ENCODE measurements at regions not wholly inside any gene's neighbourhood (a gene's known extent, or its start where the extent isn't known, plus 50 kb on each side); places are given as distances from the start of the nearest gene placed in this dataset.

- DNase-seq (ENCODE audit: low spot score): peak; percentile 45
These were observed 206.0 kb upstream of the TNP1 start for GRCh38 chr2:217065695-217066405.

GRCh38 chr2:217065012-217065290 lies 205.1 kb upstream of the TNP1 start:
- DNase-seq (ENCODE audit: low spot score): no peak

DNA sequence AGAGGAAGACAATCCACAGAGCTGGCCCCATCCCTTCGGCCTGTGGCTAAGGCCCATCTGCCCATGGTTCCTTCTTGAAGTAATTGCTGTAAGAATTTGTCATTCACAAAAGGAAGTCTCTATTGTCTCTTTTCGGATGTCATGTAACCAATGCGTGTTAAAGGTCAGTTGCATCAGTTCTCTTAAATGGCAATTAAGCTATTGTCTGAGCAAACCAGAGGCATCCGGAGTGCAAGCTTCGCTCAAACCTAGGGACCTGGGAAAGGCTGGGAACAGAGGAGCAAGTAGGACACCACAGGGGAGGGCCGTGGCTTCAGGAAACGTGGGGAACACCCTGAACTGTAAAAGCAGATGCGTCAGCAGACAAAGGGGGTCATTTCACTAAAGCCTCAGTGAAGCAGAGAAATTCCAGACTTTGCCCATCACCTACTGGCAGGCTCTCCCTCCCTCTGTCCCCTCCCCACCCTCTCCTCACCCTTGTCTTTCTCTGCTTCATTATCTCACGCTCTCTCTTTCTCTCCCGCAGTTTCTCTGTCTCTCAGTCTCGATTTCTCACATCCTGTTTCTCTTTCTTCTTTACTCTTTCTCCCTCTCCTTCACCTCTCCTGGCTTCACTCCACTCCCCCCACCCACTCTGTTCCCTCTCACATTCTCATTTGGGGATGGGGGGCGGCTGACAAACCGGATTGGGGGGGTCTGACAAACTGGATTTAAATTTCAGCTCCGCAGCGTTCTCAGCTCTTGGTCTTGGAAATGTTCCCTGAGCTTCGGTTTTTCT lies 204.6 kb upstream of the TNP1 start:
- no peak for DNase-seq (ENCODE audit: low spot score)

GRCh38 chr2:217063238-217063755 lies 203.4 kb upstream of the TNP1 start:
- no peak for DNase-seq (ENCODE audit: low spot score)

- no peak for DNase-seq (ENCODE audit: low spot score)
These were observed 202.9 kb upstream of the TNP1 start for GRCh38 chr2:217062768-217063167.

DNA sequence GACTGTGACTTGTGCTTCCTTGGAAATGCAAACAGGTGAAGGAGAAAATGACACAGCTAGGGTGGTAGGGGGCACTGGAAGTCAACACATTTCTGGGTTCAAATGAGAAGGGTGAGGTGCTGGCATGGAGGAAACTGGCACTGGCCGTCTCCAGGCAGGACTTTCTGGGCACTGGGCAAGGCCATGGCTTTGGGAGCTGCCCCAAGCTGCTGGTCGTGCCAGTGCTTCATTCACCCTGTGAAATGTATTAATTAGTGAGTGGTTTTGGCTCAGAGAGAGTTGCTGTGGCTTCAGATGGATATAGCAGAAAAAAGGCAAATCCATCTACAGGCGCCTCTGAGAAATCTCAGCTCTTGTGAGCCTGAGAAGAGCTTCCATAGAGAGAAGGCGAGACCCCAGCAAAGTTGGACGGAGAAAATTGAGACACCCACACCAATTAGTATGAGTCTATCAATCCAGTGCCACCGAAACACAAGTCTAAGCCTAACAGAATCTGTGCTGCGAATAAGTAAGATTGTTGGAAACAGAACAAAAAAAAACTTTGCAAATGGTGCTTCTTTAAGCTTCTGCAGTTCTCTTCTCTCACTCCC lies 202.1 kb upstream of the TNP1 start:
- DNase-seq (ENCODE audit: low spot score): no peak

DNA sequence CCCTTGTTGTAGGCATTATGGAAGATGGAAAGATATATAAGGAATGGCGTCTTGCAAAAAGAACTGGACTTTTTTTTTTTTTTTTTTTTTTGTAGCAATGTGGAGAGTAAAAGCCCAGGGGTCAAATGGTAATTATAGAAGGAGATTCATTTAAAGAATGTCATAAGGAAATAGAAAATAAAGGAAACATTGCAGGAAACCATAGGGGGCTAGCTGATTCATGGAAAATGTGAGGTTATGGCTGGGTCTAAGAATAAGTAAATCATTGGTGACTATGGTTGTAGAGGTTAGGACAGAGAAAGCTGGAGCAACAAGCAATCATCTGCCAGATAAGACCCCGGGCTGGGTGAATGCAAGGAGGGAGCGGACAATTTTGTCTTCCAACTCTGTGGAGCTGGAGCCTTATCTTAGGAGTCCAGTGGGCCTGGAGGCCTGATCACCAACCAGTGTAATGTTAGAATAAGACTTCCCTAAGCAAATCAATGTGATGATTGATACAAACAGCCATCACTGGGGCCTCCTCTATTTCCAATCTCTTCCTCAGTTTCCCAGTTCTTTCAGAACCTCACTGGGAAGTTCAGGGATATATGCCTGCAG lies 201.2 kb upstream of the TNP1 start:
- DNase-seq (ENCODE audit: low spot score): no peak

DNA sequence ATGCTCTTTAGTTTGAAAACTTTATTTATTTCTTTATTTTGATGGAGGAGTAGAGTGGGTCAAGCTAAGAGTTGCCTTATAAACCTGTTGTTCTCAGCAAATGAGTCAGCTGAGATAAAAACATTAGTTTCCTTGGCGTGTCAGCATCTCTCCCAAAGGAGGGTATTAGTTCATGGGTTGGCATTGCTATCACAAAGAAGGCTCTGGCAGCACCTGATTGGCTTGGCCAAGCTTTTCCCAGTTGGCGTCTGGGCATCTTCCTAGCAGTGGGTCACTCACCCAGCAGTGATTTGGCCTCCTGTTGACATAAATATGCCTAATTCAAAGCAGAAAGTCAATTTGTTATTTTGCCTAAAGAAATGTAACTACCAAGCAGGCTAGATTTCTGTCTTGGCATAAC lies 200.7 kb upstream of the TNP1 start:
- no peak for DNase-seq (ENCODE audit: low spot score)

GRCh38 chr2:217058791-217059755 lies 199.2 kb upstream of the TNP1 start:
- DNase-seq (ENCODE audit: low spot score): no peak

DNA sequence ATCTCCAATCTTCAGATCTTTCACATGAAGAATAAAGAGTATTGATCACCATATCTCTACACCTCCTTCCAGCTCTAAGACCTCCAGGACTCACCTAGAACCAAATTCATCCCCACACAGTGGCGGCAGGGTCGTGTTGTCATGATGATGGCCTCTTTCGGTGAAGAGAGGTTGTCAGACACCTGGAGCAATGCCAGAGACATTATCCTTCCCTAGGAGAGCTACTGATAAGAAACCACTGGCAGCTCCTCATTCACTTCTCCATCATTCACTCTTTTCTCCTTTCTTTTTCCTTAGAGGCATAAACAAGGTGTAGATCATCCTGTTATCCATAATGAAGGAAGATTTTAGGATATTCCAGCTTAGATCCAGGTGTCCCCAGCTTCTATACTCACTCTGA lies 197.9 kb upstream of the TNP1 start:
- no peak for DNase-seq (ENCODE audit: low spot score)

DNA sequence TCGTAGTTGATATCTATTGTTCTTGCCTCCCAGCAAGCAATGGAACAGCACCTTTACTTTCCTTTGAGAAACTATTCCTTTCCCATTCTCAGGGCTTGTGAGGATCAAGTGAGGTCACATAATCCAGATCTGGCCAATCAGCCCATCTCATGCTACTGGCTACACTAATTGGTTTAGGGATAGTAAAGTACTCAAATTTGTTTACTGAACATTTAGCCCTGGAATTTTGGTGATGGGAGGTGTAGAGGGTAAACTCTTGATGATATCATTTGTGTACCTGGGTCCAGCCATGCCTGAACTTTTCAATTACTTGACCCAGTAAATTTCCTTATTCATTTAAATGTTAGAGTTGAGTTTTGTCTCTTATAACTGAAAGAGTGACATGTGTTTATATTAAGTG lies 195.8 kb upstream of the TNP1 start:
- DNase-seq (ENCODE audit: low spot score): no peak

- no peak for DNase-seq (ENCODE audit: low spot score)
These were observed 194.9 kb upstream of the TNP1 start for GRCh38 chr2:217054791-217055190.

DNA sequence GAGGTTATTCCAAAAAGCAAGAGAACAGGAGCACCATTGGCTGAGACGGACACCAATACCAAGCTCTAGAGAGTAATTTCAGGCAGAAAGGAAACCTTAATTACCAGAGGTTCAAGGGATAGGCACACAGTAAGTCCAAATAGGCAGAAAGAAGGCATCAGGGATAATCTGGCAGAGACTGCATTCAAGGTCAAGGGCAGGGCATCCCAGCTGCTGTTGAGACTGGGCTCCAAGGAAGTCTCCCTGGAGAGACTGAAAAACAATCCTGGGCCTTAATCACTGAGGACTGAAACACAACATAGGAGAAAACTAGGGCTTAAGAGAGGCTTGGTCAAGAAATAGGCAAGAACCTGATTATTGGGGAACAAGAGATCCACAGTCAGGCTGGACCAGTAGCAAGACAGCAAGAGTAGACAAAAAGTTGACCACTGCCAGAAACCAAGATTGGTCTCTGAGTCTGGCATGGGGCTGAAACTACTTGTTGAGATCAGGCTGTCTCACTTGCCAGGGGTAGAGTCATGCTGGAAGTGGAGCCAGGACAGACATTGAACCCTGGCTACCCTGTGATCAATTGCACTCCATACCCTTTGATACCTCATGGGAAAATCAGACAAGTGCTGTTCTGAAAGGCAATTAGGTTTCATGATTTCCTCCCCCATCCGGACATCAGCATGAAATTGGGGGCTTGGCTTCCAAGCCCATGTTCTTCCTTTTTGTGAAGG lies 193.2 kb upstream of the TNP1 start:
- no peak for DNase-seq (ENCODE audit: low spot score)

DNA sequence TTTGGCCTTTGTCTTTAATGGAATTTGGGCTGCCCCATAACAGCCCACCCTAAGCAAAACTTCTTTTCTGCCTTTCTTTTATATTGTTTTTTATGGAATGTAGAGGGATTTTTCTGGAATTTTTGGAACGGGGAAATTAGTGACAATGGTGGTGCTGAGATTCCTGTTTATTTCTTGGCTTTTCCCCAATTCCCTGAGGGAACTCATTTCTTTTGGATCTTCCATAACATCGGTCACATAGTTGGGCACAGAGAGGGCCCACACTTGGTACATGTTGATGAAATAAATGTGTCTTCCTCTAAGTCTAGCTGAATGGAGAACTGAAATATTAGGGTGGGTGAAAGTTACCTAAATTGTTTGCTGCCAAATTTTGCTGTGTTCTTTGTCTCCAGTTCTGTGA lies 191.6 kb upstream of the TNP1 start:
- no peak for DNase-seq (ENCODE audit: low spot score)

DNA sequence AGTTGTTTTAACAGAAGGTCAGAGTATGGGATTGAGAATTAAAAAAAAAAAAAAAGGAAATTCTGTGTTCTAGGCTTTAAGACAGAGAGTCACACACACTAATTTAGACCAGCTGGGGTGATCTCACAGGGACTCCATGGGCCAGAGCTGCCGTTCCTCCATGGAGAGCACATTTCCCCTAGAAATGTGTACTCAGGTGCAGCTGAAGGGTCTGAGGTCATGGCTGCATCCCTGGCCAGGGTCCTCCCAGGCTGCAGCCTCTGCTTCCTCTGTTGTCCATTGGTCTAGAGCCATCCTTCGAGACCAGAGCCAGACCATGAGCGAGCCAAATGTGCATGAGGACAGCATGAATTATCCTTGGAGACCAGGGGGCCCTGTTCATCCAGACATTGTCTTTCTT lies 190.1 kb upstream of the TNP1 start:
- no peak for DNase-seq (ENCODE audit: low spot score)

- no peak for DNase-seq (ENCODE audit: low spot score)
These were observed 189.6 kb upstream of the TNP1 start for GRCh38 chr2:217049422-217049821.

DNA sequence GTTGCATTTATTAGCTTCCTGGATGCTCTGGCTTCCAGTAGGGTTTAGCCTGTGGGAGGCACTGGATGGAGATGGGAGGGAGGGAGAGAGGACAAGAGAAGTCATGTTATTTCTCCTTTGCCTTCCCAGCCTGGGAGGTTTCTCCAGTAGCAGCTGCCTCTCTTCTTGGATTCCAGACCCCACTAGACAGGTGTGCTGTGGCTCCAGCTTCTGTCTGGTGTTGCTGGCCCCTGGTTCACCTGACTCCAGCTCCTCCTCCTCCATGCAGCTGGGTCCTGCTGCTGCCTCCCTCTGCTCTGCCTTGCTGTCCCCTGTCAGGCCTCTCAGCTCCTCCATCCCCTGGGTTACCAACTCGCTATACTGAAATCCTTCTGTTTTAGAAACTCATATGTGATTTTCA lies 188.9 kb upstream of the TNP1 start:
- DNase-seq (ENCODE audit: low spot score): no peak

DNA sequence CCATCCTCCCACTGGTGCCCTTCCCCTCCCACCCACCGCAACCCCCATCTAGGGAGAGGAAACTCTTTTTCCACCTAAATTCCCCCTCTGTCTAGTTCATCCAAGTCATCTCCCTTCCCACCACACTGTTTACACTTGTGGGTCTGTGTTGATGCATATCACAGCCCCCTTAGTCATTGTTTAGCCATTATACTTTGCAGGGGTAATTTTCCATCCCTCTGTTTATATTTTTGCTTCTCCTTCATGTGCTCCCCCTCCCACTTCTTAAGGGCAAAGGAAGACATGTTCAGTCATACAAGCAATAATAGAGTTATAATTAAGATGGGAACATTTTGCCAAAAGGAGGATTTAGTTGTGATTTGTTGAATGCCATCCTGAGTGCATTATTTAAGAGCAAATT lies 187.8 kb upstream of the TNP1 start:
- DNase-seq (ENCODE audit: low spot score): no peak

DNA sequence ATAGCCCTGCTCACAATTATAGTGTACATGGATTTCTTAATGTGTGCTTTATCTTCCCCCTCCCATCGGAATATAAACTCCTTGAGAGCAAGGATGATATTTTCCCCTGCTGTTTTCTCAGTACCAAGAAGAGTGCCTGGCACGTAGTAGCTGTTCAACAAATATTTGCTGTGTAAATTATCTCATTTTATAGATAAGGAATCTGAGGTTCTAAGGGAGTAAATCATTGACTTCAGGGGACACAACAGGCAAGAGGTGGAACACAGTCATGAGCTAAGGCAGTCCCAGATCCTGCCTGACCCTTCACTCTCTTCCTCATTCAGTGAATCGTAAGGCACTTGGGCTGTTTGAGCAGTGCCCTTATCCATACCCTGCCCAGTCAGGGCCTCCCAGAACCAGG lies 187.3 kb upstream of the TNP1 start:
- DNase-seq (ENCODE audit: low spot score): no peak

DNA sequence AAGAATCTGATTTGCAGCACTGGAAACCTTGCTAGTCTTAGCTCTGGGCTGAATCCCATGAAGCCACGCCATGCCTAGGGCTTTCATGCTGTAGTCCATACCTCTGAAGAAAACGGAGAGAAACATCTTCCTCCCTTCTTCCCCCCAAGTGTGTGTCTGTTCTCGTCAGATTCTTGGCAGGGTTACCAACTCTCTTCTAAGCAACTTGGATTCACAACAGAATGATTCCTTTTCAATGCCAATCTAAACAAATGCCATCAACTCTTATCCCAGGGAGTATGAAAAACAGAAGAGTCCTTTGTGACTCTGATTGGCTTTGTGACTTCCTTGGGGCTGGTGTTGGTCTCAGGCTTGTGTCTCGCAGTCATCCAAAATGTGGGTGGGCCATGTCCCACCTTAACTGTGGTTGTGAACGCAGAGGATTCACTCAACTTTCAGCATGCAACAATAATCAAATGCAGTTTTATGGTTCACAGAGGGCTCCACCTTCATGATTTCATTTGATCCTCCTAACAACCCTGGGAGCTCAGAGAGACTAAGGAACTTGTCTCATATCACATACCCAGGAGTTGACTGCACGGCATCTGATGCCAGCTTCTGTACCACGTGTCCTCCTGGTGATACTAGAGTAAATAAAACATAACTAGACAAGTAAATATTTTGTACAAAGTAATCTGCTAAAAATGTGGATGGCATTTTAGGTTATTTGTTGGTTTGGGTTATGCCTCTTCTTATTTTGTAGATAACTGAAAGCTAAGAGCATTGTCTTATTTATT lies 186.0 kb upstream of the TNP1 start:
- DNase-seq (ENCODE audit: low spot score): no peak

Data from A172 (cell line).